ENCODE measurements at regions not wholly inside any gene's neighbourhood (a gene's known extent, or its start where the extent isn't known, plus 50 kb on each side); places are given as distances from the start of the nearest gene placed in this dataset.

GRCh38 chr16:17780181-17780580 lies 309.4 kb upstream of the XYLT1 start:
- Histone ChIP-seq H3K27ac (no peak overlapping the region), H3K36me3 (no peaks in the 10 kb centered on the region), H3K4me3 (replicated peaks in 1 of 3) (no peak overlapping the region), H3K27me3 (no peaks in the 10 kb centered on the region), H3K4me1 (no peaks in the 10 kb centered on the region), H3K9me3 (no peaks in the 10 kb centered on the region)
- WGBS, 2 donors: 28 to 32% methylated on average over 5 of the region's 5 CpGs
- DNase-seq: no peak
- no peak for TF ChIP-seq CTCF (IDR thresholded peaks at IDR 0.05)
- intact Hi-C loops (cut with DNase I): no loop called here

DNA sequence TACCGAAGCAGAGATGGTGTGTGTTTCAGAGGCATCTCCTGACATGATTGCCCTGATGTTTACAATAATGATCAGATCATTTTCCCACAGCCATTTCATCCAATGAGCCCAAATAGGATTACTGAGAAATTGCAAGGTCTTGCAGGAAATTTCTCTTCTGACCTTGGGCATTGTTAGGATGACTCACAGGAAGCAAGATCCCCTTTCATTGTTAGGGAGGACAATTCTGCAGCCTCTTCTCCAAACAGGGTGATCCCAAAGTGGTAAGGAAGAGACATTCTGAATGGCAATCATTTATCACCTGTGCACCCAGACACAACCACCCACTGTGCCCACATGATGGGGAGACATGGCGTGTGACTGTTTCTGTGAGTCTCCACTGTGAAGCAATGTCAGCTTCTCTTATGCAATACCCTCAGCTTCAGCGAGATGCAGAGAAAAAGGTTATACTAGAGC lies 306.7 kb upstream of the XYLT1 start:
- Histone ChIP-seq H3K9me3 (no peaks in the 10 kb centered on the region), H3K27me3 (no peaks in the 10 kb centered on the region), H3K4me1 (no peaks in the 10 kb centered on the region), H3K27ac (no peak overlapping the region), H3K36me3 (no peaks in the 10 kb centered on the region), H3K4me3 (replicated peaks in 1 of 3) (no peak overlapping the region)
- DNase-seq: no peak
- WGBS, 2 donors: 66 to 67% methylated on average over 3 of the region's 3 CpGs
- intact Hi-C loops (cut with DNase I): no loop called here
- TF ChIP-seq POLR2A (IDR thresholded peaks at IDR 0.05) (no peak), CTCF (IDR thresholded peaks at IDR 0.05) (no peak)

- Histone ChIP-seq H3K36me3 (no peaks in the 10 kb centered on the region), H3K4me3 (replicated peaks in 1 of 3) (no peak overlapping the region), H3K27ac (no peak overlapping the region), H3K27me3 (no peaks in the 10 kb centered on the region), H3K9me3 (no peaks in the 10 kb centered on the region), H3K4me1 (no peaks in the 10 kb centered on the region)
- 65 to 75% methylated on average over 6 to 9 of the region's 9 CpGs for WGBS, 2 donors
- no peak for DNase-seq
- intact Hi-C loops (cut with DNase I): no loop called here
- TF ChIP-seq POLR2A (IDR thresholded peaks at IDR 0.05) (no peak), CTCF (IDR thresholded peaks at IDR 0.05) (no peak)
Observed at GRCh38 chr16:17776888-17777287, 306.1 kb upstream of the XYLT1 start.

DNA sequence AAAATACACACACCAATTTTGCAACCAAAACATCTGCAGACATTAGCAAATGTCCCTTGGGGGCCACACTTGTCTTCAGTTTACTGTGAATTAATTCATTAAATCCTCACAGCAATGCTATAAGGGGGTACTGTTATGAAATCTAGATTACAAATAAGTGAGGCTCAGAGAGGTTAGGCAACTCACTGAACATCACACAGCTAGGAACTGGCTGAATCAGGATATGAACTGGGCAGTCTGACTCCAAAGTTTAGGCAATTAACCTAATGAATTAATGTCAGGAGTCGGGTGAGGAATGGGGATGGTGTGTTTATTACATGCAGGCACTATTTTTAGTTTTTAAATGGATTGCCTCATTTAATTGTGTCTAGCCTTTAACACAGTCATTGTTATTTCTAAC lies 305.7 kb upstream of the XYLT1 start:
- 25 to 65% methylated on average over 1 of the region's 1 CpG for WGBS, 2 donors
- DNase-seq: no peak
- Histone ChIP-seq H3K27me3 (no peaks in the 10 kb centered on the region), H3K36me3 (no peaks in the 10 kb centered on the region), H3K4me1 (no peaks in the 10 kb centered on the region), H3K9me3 (no peaks in the 10 kb centered on the region), H3K27ac (no peak overlapping the region), H3K4me3 (replicated peaks in 1 of 3) (no peak overlapping the region)
- intact Hi-C loops (cut with DNase I): no loop called here
- TF ChIP-seq CTCF (IDR thresholded peaks at IDR 0.05) (no peak), POLR2A (IDR thresholded peaks at IDR 0.05) (no peak)

- TF ChIP-seq POLR2A (IDR thresholded peaks at IDR 0.05) (no peak), CTCF (IDR thresholded peaks at IDR 0.05) (no peak)
- H3K4me3 ChIP-seq (replicated peaks in 1 of 3): no peak overlapping the region
- H3K27me3 ChIP-seq: no peaks in the 10 kb centered on the region
- H3K4me1 ChIP-seq: no peaks in the 10 kb centered on the region
- H3K9me3 ChIP-seq: no peaks in the 10 kb centered on the region
- intact Hi-C loops (cut with DNase I): no loop called here
- no peaks in the 10 kb centered on the region for H3K36me3 ChIP-seq
- WGBS, 2 donors: 53 to 66% methylated on average over 4 of the region's 4 CpGs
- no peak overlapping the region for H3K27ac ChIP-seq
- no peak for DNase-seq
Observed at GRCh38 chr16:17775061-17775460, 304.3 kb upstream of the XYLT1 start.
